Esophagus muscularis mucosa (tissue), 4 donors: ENCODE measurements at regions not wholly inside any gene's neighbourhood (a gene's known extent, or its start where the extent isn't known, plus 50 kb on each side); places are given as distances from the start of the nearest gene placed in this dataset.
"Not testable (repeated sequence)": the region's sequence is repeated elsewhere in the genome, so short reads cannot be mapped to it uniquely, and the experiment has no call there.

ENCODE experiments used
- DNase-seq: peaks from one replicate; pipeline ENCODE4 v3.0.0-alpha.2; 2017; ENCODE audit errors: extremely low spot score
- H3K27ac ChIP-seq, 4 donors: fragments of 200-600 bp; sonication (generic); replicated peaks in 1 of 4; 1 replicate in 3 of 4; 2 replicates in 1 of 4; pipeline ENCODE4 v1.5.1; 2016 to 2019; ENCODE audit warnings: mild to moderate bottlenecking in 1 of 4
- H3K27me3 ChIP-seq, 4 donors: fragments of 200-600 bp; sonication (generic); one replicate each; pipeline versions ENCODE4 v1.5.1 to v1.6.0; 2016 to 2019
- H3K36me3 ChIP-seq, 4 donors: fragments of 200-600 bp; sonication (generic); one replicate each; pipeline ENCODE4 v1.5.1; 2016 to 2019
- H3K4me1 ChIP-seq, 4 donors: fragments of 200-600 bp; sonication (generic); one replicate each; pipeline ENCODE4 v1.5.1; 2016 to 2019
- H3K4me3 ChIP-seq, 4 donors: fragments of 200-600 bp; sonication (generic); 1 replicate in 2 of 4; 2 replicates in 2 of 4; pipeline ENCODE4 v1.5.1; 2016 to 2019; ENCODE audit warnings: mild to moderate bottlenecking in 4 of 4, moderate library complexity in 1 of 4
- H3K9me3 ChIP-seq, 4 donors: fragments of 200-600 bp; sonication (generic); 1 replicate in 3 of 4; 2 replicates in 1 of 4; pipeline ENCODE4 v1.5.1; 2016 to 2019
- EP300 ChIP-seq: sonication (generic); formaldehyde crosslinking; IDR thresholded peaks from one replicate; pipeline ENCODE4 v1.6.1; 2017; ENCODE audit warnings: antibody characterized with exemption
- POLR2A ChIP-seq: fragments of 450-650 bp; IDR thresholded peaks from one replicate; pipeline ENCODE4 v1.6.1; 2017; ENCODE audit warnings: antibody characterized with exemption, moderate library complexity, mild to moderate bottlenecking, low read depth
- POLR2AphosphoS5 ChIP-seq, 2 donors: sonication (generic); formaldehyde crosslinking; IDR thresholded peaks; one replicate each; pipeline ENCODE4 v1.6.1; 2017; ENCODE audit warnings: antibody characterized with exemption in 2 of 2
- WGBS: methylation state at CpG from one replicate; pipeline ENCODE4 v1.1.5; 2018; 5-methylcytosine and 5-hydroxymethylcytosine counted together
- intact Hi-C: fragments of 100-400 bp; cut with DNase I; formaldehyde crosslinking; loops from one replicate; pipeline ENCODE4 v1.15.1; 2023
- TF ChIP-seq, protein P1 (sequence below), 3 experiments: fragments of 200-600 bp in 2 of 3; fragments of 450-650 bp in 1 of 3; sonication (generic) in 2 of 3; IDR thresholded peaks; one replicate each; pipeline ENCODE4 v1.5.1; 2017 to 2019; ENCODE audit warnings: antibody characterized with exemption in 3 of 3, mild to moderate bottlenecking in 2 of 3, moderate library complexity in 1 of 3

DNA sequence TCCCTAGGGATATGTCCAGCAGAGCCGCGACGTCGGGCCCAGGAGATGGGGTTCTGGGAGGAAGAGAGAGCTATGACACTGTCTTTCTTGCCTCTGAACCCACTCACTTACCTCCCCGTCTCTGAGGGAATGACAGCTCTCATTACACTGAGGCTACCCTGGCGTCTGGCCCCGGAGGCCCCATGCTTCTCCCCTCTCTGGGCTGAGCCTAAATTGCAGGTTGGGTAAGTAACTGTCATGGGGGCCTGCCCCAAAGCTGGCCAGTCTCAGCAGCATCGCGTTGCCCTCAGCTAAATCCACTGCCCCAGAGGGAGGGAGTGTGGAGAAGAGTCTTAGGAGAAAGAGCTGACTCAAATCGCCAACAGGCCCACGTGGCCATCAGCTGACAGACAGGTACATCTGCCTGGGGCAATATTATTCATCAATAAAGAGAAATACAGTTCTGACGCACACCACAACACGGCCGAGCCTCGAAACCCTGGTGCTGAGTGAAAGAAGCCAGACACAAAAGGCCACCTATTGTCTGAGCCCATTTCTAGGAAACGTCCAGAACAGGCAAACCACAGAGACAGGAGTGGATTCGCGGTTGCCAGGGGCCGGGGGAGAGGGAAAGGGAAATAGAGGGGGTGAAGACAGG lies 156.4 kb downstream of the C16orf95 start:
- H3K4me1 ChIP-seq: no peaks in the 10 kb centered on the region
- peaks cover 0 to 47% (median 0%) of the 10 kb centered on the region in 4 donors for H3K27me3 ChIP-seq
- no peaks in the 10 kb centered on the region for H3K9me3 ChIP-seq
- H3K4me3 ChIP-seq: no peak overlapping the region
- no peaks in the 10 kb centered on the region for H3K36me3 ChIP-seq
- 64% methylated on average over 17 of the region's 19 CpGs for WGBS
- DNase-seq: no peak
- no peak for TF ChIP-seq POLR2A
- TF ChIP-seq POLR2AphosphoS5 (IDR thresholded peaks at IDR 0.05): no peak
- TF ChIP-seq, protein P1, sequence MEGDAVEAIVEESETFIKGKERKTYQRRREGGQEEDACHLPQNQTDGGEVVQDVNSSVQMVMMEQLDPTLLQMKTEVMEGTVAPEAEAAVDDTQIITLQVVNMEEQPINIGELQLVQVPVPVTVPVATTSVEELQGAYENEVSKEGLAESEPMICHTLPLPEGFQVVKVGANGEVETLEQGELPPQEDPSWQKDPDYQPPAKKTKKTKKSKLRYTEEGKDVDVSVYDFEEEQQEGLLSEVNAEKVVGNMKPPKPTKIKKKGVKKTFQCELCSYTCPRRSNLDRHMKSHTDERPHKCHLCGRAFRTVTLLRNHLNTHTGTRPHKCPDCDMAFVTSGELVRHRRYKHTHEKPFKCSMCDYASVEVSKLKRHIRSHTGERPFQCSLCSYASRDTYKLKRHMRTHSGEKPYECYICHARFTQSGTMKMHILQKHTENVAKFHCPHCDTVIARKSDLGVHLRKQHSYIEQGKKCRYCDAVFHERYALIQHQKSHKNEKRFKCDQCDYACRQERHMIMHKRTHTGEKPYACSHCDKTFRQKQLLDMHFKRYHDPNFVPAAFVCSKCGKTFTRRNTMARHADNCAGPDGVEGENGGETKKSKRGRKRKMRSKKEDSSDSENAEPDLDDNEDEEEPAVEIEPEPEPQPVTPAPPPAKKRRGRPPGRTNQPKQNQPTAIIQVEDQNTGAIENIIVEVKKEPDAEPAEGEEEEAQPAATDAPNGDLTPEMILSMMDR (IDR thresholded peaks at IDR 0.05): no peak
- TF ChIP-seq EP300: no peak
- intact Hi-C loops: no loop called here
- no peak overlapping the region for H3K27ac ChIP-seq

DNA sequence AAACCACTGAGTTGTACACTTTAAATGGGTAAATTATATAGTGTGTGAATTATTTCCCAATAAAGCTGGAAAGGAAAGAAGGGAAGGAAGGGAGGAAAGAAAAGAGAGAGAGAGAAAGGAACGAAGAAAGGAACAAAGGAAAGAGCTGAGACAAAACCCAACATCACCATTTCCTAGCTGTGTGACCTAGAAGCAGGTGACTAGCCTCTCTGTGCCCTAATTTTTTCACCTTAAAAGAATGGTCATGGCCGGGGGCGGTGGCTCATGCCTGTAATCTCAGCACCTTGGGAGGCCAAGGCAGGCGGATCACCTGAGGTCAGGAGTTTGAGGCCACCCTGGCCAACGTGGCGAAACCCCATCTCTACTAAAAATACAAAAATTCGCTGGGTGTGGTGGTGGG lies 155.8 kb downstream of the C16orf95 start:
- H3K4me1 ChIP-seq, H3K4me3 ChIP-seq, H3K27ac ChIP-seq, H3K9me3 ChIP-seq, H3K36me3 ChIP-seq, DNase-seq, intact Hi-C loops: not testable (repeated sequence)
- peaks cover 0 to 41% (median 0%) of the 10 kb centered on the region in 4 donors for H3K27me3 ChIP-seq
- 94% methylated on average over 7 of the region's 7 CpGs for WGBS

DNA sequence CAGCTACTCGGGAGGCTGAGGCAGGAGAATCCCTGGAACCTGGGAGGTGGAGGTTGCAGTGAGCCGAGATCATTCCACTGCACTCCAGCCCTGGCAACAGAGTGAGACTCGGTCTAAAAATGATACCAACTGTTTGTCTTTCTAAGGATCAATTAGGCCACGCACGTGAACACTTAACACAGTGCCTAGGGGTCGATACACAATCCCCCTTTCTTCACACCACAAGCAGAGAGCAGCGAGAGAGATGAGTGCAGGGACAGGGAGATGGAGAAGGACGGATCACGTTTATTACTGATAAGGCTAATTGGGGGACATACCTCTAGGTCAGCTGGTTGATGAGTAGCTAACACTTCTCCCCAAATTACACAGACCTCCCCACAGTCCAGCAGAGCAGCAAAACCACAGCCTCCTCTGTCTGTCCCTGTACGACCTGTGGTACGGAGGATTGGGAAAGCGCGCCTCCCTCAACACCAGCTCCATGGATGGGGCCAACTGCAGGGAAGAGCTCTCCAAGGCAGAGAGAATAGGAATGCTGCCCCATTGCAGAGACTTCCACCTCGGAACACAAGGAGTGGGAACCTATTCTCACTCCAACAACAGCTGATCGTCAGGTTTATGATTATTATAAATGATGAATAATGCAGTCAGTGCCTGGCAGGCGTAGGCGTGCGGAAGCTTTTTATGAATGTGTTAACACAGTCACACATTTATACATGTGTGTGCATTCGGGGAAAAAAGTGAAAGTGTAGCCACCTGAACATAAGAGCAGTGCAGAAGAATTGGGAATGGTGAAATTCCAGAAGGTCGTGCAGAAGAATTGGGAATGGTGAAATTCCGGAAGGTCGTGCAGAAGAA lies 155.1 kb downstream of the C16orf95 start:
- no peak overlapping the region for H3K27ac ChIP-seq
- H3K4me3 ChIP-seq: no peak overlapping the region
- DNase-seq: no peak
- TF ChIP-seq EP300 (no peak), POLR2AphosphoS5 (IDR thresholded peaks at IDR 0.05) (no peak), POLR2A (no peak)
- TF ChIP-seq, protein P1 (IDR thresholded peaks at IDR 0.05): no peak
- no peaks in the 10 kb centered on the region for H3K36me3 ChIP-seq
- intact Hi-C loops: no loop called here
- H3K27me3 ChIP-seq: peaks cover 0 to 40% (median 0%) of the 10 kb centered on the region in 4 donors
- WGBS: 84% methylated on average over 22 of the region's 22 CpGs
- peaks cover 0 to 2% (median 0%) of the 10 kb centered on the region in 4 donors for H3K9me3 ChIP-seq
- H3K4me1 ChIP-seq: no peaks in the 10 kb centered on the region

DNA sequence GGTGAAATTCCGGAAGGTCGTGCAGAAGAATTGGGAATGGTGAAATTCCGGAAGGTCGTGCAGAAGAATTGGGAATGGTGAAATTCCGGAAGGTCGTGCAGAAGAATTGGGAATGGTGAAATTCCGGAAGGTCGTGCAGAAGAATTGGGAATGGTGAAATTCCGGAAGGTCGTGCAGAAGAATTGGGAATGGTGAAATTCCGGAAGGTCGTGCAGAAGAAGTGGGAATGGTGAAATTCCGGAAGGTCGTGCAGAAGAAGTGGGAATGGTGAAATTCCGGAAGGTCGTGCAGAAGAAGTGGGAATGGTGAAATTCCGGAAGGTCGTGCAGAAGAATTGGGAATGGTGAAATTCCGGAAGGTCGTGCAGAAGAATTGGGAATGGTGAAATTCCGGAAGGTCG lies 154.4 kb downstream of the C16orf95 start:
- H3K4me3 ChIP-seq, H3K9me3 ChIP-seq, H3K27ac ChIP-seq, intact Hi-C loops, DNase-seq, H3K36me3 ChIP-seq, H3K4me1 ChIP-seq: not testable (repeated sequence)
- 98% methylated on average over 16 of the region's 22 CpGs for WGBS
- H3K27me3 ChIP-seq: peaks cover 0 to 40% (median 0%) of the 10 kb centered on the region in 4 donors

DNA sequence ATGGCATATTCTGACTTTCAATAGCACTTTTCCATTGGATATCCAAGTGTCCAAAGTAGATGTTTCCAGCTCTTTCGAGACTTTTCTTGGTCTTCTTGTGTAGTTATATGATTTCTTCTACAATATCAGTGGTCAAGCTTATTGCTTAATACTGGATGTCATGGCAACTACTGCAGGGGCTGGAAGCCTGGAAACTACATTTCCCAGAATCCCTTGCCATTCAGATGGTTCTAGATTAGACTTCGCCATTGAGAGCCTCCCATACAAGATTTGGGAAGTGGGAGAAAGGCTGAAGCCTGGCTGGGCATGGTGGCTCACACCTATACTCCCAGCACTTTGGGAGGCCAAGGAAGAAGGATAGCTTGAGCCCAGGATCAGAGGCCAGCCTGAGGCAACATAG lies 153.6 kb downstream of the C16orf95 start:
- no peak for DNase-seq
- 78% methylated on average over 2 of the region's 2 CpGs for WGBS
- Histone ChIP-seq H3K27me3 (peaks cover 0 to 36% (median 0%) of the 10 kb centered on the region in 4 donors), H3K4me1 (no peaks in the 10 kb centered on the region), H3K27ac (no peak overlapping the region), H3K36me3 (no peaks in the 10 kb centered on the region), H3K4me3 (no peak overlapping the region), H3K9me3 (peaks cover 0 to 7% (median 0%) of the 10 kb centered on the region in 4 donors)
- intact Hi-C loops: no loop called here
- TF ChIP-seq POLR2A (no peak), EP300 (no peak), POLR2AphosphoS5 (IDR thresholded peaks at IDR 0.05) (no peak)
- TF ChIP-seq, protein P1 (IDR thresholded peaks at IDR 0.05): no peak
